Immature natural killer cell (primary cell): ENCODE measurements at regions not wholly inside any gene's neighbourhood (a gene's known extent, or its start where the extent isn't known, plus 50 kb on each side); places are given as distances from the start of the nearest gene placed in this dataset.
"Not testable (repeated sequence)": the region's sequence is repeated elsewhere in the genome, so short reads cannot be mapped to it uniquely, and the experiment has no call there.

Experiments used
- DNase-seq, 3 donors: peaks; one replicate each; pipeline ENCODE4 v3.0.0; 2022; ENCODE audit warnings: mixed read lengths in 1 of 3
- H3K27ac Mint-ChIP-seq, 6 donors: one replicate each; pipeline ENCODE4 v1.8.0; 2020; ENCODE audit warnings: mixed read lengths in 6 of 6, mild to moderate bottlenecking in 5 of 6, inconsistent platforms in 4 of 6, moderate library complexity in 3 of 6
- H3K27me3 Mint-ChIP-seq, 3 donors: one replicate each; pipeline ENCODE4 v1.8.0; 2020 to 2021; ENCODE audit warnings: low read depth in 3 of 3, mild to moderate bottlenecking in 3 of 3, mixed read lengths in 3 of 3, moderate library complexity in 3 of 3, inconsistent platforms in 1 of 3
- H3K36me3 Mint-ChIP-seq, 3 donors: one replicate each; pipeline ENCODE4 v1.8.0; 2020; ENCODE audit warnings: mixed read lengths in 3 of 3, inconsistent platforms in 2 of 3, mild to moderate bottlenecking in 2 of 3
- H3K4me1 Mint-ChIP-seq, 2 donors: one replicate each; pipeline ENCODE4 v1.8.0; 2020; ENCODE audit warnings: inconsistent platforms in 2 of 2, mild to moderate bottlenecking in 2 of 2, mixed read lengths in 2 of 2, moderate library complexity in 1 of 2
- H3K4me3 Mint-ChIP-seq, 5 donors: one replicate each; pipeline ENCODE4 v1.8.0; 2020; ENCODE audit warnings: mild to moderate bottlenecking in 5 of 5, mixed read lengths in 5 of 5, inconsistent platforms in 3 of 5, moderate library complexity in 3 of 5
- H3K9me3 Mint-ChIP-seq, 6 donors: one replicate each; pipeline ENCODE4 v1.8.0; 2020; ENCODE audit warnings: mild to moderate bottlenecking in 6 of 6, mixed read lengths in 6 of 6, inconsistent platforms in 4 of 6, moderate library complexity in 3 of 6

DNA sequence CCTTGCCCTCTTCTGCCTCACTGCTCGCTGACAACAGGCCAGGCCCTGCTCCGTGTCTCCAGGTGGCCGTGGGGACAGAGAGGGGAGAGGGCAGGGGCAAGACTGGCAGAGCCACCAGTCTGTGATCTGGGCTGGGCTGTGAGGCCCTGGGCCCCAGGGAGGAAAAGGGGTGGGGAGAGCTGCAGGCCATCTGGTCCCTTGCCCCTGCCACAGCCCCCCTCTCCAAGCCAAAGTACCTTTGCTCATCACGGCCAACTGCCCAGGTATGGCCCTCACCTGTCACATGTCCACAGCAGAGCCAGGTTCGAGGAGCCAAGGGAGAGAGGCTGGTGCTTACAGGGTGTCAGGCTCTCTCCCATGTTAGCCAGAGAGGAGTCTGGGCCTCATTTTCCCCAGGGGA is 91.4 kb upstream of the LHX1 start:
- no peaks in the 10 kb centered on the region for H3K9me3 Mint-ChIP-seq
- H3K4me1 Mint-ChIP-seq, result no peaks in the 10 kb centered on the region
- H3K27me3 Mint-ChIP-seq, result peaks cover 5 to 18% (median 5%) of the 10 kb centered on the region in 3 donors
- DNase-seq, result no peak
- H3K27ac Mint-ChIP-seq, result no peak overlapping the region
- no peak overlapping the region for H3K4me3 Mint-ChIP-seq
- H3K36me3 Mint-ChIP-seq, result no peaks in the 10 kb centered on the region

DNA sequence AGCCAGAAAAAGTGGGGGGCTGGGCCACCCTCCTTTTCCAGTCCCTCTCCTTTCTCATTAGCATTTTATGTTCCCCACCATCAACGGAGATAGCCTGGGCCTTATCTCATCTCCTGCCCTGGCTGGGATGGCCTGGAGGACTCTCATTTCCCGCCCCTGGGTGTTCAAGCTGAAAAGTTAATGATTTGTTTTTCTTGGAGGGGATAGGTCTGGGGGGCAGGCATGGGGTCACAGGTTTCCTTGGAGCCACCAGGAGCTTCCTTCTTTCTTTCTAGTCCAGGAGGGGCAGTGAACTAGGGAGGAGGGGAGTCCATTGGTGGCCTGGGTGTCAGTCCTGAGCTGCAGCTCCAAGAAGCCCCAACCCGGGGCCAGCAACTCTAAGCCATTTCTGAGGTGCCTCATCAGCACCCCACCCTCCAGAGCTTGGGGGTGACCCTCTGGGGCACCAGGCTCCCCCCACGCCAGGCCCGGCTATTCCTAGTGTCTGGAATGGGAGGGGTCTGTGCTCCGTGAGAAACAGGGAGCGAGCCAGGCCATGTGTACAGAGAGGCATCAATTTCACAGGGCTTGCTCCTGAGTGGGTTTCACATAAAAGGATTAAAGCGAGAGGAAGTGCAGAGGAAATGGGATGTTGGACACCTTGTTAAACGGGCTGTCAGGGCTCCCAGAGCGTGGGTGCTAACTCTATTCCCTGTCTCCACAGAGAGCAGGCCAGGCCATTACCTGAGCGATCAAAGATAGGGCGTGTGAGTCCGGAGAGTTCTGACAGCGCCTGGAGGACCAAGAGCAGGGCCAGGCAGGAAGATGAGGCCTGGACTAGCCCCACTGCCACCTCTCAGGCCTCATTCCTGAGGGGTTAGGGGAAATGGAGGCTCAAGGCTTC is 90.6 kb upstream of the LHX1 start:
- H3K4me3 Mint-ChIP-seq, result no peak overlapping the region
- no peak for DNase-seq
- peaks cover 1 to 18% (median 5%) of the 10 kb centered on the region in 3 donors for H3K27me3 Mint-ChIP-seq
- H3K9me3 Mint-ChIP-seq, result no peaks in the 10 kb centered on the region
- H3K27ac Mint-ChIP-seq, result no peak overlapping the region
- H3K4me1 Mint-ChIP-seq, result no peaks in the 10 kb centered on the region
- H3K36me3 Mint-ChIP-seq, result no peaks in the 10 kb centered on the region

DNA sequence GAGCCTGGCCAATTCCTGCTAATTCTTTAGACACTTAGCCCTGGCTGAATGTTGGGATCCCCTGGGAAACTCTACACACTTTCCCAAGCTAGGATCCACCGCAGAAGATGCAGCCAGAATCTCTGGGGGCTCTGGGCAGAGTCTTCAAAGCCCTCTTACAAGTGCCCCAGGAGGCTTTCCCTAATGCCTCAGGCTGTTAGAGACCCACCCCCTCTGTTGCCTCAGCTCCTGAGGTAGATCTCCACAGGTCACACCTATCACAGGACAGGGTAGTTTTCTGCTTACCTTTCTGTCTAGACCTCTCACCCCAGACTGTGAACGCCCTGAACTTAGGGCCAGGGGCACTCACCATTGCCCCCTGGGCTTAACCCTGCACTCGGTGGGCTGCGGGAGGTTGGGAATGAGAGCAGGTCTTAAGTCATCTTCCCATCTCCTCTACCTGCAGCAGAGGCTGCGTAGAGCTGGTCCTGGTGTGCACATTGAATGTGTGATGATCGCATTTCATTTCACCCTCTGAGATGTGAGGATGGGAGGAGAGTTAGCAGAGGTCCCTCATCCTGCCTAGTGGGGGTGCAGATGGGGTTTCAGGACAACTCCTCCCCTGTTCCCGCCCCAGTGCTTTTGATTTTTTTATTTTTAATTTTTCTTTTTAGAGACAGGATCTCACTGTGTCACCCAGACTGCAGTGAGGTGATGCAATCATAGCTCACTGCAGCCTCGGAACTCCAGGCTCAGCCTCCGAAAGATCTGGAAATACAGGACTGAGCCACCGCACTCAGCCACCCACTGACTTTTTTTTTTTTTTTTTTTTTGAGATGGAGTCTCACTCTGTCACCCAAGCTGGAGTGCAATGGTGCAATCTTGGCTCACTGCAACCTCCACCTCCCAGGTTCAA is 89.0 kb upstream of the LHX1 start:
- DNase-seq, result no peak
- Mint-ChIP-seq H3K36me3 (no peaks in the 10 kb centered on the region), H3K4me1 (no peaks in the 10 kb centered on the region), H3K27me3 (peaks cover 3 to 10% (median 4%) of the 10 kb centered on the region in 3 donors), H3K4me3 (no peak overlapping the region), H3K27ac (no peak overlapping the region), H3K9me3 (no peaks in the 10 kb centered on the region)

DNA sequence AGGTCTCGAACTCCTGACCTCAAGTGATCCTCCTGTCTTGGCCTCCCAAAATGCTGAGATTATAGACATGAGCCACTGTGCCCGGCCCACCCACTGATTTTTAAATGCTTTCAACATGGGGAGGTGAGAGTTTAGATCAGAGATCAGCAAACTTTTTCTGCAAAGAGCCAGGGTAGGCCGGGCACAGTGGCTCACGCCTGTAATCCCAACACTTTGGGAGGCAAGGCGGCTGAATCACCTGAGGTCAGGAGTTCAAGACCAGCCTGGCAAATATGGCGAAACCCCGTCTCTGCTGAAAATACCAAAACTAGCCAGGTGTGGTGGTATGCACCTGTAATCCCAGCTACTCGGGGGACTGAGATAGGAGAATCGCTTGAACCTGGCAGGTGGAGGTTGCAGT is 88.3 kb upstream of the LHX1 start:
- DNase-seq, H3K27me3 Mint-ChIP-seq, H3K4me1 Mint-ChIP-seq, H3K36me3 Mint-ChIP-seq, H3K9me3 Mint-ChIP-seq, H3K27ac Mint-ChIP-seq, H3K4me3 Mint-ChIP-seq: not testable (repeated sequence)

DNA sequence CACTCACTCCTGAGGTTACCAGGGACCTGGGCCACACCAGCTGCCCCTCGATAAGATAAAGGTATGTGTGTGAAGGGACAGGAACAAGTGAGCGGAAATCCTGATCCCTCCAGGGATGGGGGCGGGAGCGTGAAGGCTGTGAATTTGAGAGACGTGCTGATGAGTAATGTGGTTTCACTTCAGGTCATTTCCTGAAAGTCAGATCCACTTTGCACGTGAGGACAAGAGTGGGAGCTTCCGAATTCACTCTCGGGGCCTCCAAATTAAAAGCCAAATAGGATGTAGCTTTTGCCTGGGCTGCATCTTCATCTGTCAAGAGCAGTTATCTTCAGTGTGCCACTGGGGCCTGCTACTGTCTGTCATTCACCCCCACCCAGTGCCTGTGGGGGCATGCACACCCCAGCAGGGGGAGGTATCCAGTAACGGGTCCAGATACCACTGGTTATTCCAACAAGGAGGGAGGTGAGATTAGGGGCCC is 87.4 kb upstream of the LHX1 start:
- H3K4me3 Mint-ChIP-seq, result no peak overlapping the region
- no peak for DNase-seq
- no peaks in the 10 kb centered on the region for H3K9me3 Mint-ChIP-seq
- no peak overlapping the region for H3K27ac Mint-ChIP-seq
- peaks cover 2 to 7% (median 3%) of the 10 kb centered on the region in 3 donors for H3K27me3 Mint-ChIP-seq
- no peaks in the 10 kb centered on the region for H3K4me1 Mint-ChIP-seq
- H3K36me3 Mint-ChIP-seq, result no peaks in the 10 kb centered on the region

DNA sequence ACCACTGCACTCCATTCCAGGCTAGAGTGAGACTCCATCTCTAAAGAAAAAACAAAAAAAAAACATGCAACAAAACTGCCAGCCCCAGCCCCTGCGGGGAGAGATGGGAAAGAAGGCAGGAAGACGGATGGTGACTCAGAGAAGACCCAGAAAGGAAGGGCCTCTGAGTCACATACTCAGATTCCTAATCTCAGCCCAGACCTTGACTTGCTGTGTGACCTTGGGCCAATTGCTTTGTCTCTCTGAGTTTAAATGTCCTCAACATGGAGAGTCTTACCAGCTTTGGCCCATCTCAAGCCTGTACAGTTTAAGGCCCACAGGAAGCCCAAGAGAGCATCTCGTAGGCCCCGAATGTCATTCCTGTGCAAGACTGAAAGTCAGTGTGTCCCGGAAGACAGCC is 86.5 kb upstream of the LHX1 start:
- DNase-seq, result no peak
- H3K4me3 Mint-ChIP-seq, result no peak overlapping the region
- no peaks in the 10 kb centered on the region for H3K9me3 Mint-ChIP-seq
- H3K4me1 Mint-ChIP-seq, result no peaks in the 10 kb centered on the region
- H3K36me3 Mint-ChIP-seq, result no peaks in the 10 kb centered on the region
- H3K27me3 Mint-ChIP-seq, result peaks cover 0 to 7% (median 3%) of the 10 kb centered on the region in 3 donors
- H3K27ac Mint-ChIP-seq, result no peak overlapping the region

DNA sequence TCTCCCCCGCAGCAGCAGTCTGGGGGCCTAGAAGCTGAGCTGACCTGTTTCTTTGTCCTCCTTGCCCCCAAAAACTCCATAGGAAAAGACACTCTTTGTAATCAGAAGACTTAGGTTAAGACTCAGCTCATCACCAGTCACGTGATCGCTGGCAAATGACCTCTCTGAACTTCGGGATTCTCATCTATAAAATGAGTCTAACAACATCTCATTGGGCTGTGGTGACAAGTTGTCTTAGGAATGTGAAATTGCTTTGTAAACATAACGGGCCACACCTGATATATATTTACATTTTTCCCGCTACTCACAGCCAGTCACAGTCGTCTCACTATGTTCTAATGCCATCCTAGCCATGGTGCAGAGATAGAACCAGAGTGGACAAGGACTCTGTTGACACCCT is 86.0 kb upstream of the LHX1 start:
- no peaks in the 10 kb centered on the region for H3K9me3 Mint-ChIP-seq
- no peak overlapping the region for H3K27ac Mint-ChIP-seq

DNA sequence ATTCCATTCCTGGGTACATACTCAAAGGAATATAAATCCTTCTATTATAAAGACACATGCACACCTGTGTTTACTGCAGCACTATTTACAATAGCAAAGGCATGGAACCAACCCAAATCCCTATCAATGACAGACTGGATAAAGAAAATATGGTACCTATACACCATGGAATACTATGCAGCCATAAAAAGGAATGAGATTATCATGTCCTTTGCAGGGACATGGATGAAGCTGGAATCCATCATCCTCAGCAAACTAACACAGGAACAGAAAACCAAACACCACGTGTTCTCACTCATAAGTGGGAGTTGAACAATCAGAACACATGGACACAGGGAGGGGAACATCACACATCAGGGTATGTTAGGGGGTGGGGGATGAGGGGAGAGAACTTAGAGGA is 84.8 kb upstream of the LHX1 start:
- not testable (repeated sequence) for DNase-seq, H3K4me1 Mint-ChIP-seq, H3K27me3 Mint-ChIP-seq, H3K27ac Mint-ChIP-seq, H3K4me3 Mint-ChIP-seq, H3K36me3 Mint-ChIP-seq, H3K9me3 Mint-ChIP-seq

More for the DNA sequence above, 86.0 kb upstream of the LHX1 start:
- no peak for DNase-seq
- Mint-ChIP-seq H3K27me3 (peaks cover 0 to 8% (median 3%) of the 10 kb centered on the region in 3 donors), H3K4me3 (no peak overlapping the region), H3K4me1 (no peaks in the 10 kb centered on the region), H3K36me3 (no peaks in the 10 kb centered on the region)

DNA sequence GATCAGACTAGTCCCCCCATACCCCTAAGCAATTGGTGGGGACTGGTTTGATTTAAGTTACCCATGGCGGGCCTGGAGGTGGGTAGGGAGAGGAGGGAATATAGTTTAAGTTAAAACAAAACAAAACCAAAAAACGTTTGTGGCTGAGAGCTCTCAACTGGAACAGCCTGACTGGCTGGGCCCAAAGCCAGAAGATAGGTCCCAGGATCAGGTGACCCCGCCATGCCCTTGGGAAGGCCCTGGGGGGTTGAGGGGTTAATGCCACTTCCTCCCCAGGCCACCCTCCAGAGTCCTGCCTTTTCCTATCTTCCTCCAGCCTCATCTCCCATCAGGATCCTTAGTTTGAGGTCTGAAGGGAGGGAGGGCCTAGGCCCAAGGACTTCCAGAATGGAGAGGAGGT is 82.3 kb upstream of the LHX1 start:
- Mint-ChIP-seq H3K36me3 (no peaks in the 10 kb centered on the region), H3K4me3 (no peak overlapping the region), H3K4me1 (no peaks in the 10 kb centered on the region), H3K9me3 (no peaks in the 10 kb centered on the region), H3K27ac (no peak overlapping the region), H3K27me3 (peaks cover 0 to 9% (median 3%) of the 10 kb centered on the region in 3 donors)
- DNase-seq, result no peak

DNA sequence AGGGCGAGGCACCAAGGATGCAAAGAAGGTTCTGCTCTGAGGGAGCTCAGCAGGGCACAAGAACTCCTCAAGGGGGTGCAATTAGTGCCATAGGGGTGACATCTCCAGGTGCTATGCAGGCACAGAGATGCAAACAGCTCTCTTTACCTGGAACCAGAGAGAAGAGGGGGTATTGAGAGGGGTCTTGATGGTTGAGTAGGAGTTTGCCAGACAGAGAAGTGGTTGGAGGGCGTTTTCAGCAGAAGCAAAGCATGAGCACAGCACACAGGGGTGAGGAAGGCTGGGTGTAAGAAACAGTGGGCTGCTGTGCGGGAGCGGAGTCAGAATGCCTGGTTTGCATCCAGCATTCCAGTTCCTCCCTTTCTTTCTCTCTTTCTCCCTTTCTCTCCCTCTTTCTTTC is 81.8 kb upstream of the LHX1 start:
- no peaks in the 10 kb centered on the region for H3K36me3 Mint-ChIP-seq
- H3K9me3 Mint-ChIP-seq, result no peaks in the 10 kb centered on the region
- H3K4me3 Mint-ChIP-seq, result no peak overlapping the region
- H3K27me3 Mint-ChIP-seq, result peaks cover 0 to 9% (median 3%) of the 10 kb centered on the region in 3 donors
- DNase-seq, result no peak
- H3K27ac Mint-ChIP-seq, result no peak overlapping the region
- H3K4me1 Mint-ChIP-seq, result no peaks in the 10 kb centered on the region

DNA sequence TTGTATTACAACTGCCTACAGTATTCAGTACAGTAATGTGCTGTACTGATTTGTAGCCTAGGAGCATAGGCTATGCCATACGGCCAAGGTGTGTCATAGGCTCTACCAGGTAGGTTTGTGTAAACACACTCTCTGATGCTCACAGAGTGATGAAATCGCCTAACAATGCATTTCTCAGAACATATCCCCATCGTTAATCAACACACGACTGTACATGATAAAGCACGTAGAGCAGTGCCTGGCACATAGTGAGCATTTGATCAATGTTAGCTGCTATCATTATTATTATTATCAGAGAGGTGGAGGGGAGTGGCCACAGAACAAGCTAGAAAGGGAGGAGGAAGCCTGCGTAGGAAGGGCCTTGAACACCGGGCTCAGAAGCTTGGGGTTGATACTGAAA is 81.1 kb upstream of the LHX1 start:
- Mint-ChIP-seq H3K4me1 (no peaks in the 10 kb centered on the region), H3K4me3 (no peak overlapping the region), H3K27me3 (peaks cover 0 to 9% (median 3%) of the 10 kb centered on the region in 3 donors), H3K27ac (no peak overlapping the region), H3K36me3 (no peaks in the 10 kb centered on the region), H3K9me3 (no peaks in the 10 kb centered on the region)
- DNase-seq, result no peak

DNA sequence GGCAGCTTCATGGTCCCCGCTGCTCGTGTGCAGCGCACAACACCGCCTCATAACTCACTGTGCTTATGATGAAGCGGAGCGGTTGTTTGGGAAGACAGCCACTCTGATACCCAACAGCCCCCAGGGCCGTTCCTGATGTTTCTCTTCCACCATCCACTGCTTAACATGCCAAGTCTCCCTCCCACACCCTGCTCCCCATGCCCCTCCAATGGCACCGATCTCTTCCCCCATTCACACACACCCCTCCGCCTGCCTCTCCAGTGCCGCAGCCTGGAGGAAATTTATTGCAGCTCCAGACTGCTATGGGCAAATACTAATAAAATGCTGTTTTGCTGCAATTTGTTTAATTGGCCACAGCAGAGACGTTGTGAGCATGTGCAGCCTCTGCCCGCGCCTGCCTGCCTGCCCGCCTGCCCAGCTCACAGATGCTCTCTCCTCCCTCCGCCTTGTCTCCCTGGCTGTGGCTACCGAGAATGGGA is 80.3 kb upstream of the LHX1 start:
- H3K4me1 Mint-ChIP-seq, result no peaks in the 10 kb centered on the region
- H3K9me3 Mint-ChIP-seq, result no peaks in the 10 kb centered on the region
- no peak for DNase-seq
- no peak overlapping the region for H3K27ac Mint-ChIP-seq
- H3K27me3 Mint-ChIP-seq, result peaks cover 0 to 9% (median 3%) of the 10 kb centered on the region in 3 donors
- no peak overlapping the region for H3K4me3 Mint-ChIP-seq
- H3K36me3 Mint-ChIP-seq, result no peaks in the 10 kb centered on the region

DNA sequence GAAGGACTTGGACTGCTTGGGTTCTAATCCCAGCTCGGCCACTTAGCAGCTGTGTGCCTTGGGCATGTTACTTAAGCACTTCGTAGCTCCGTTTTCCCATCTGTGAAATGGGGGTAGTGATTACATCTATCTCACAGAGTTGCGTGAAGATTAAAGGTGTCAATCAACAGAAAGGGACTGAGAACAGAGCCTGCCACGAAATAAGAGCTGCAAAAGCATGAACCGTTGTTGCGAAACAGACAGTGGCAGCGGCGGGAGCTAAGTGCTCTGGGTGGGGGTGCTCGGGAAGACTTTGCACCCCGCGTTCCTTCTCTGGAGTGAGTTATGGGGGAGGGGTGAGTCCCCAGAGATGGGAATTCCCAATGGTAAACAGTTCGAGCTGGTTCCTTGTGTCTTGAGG is 79.6 kb upstream of the LHX1 start:
- Mint-ChIP-seq H3K36me3 (no peaks in the 10 kb centered on the region), H3K4me1 (no peaks in the 10 kb centered on the region), H3K27ac (no peak overlapping the region), H3K4me3 (no peak overlapping the region), H3K27me3 (peaks cover 0 to 9% (median 1%) of the 10 kb centered on the region in 3 donors), H3K9me3 (no peaks in the 10 kb centered on the region)
- no peak for DNase-seq
